ENCODE measurements at regions not wholly inside any gene's neighbourhood (a gene's known extent, or its start where the extent isn't known, plus 50 kb on each side); places are given as distances from the start of the nearest gene placed in this dataset.

DNA sequence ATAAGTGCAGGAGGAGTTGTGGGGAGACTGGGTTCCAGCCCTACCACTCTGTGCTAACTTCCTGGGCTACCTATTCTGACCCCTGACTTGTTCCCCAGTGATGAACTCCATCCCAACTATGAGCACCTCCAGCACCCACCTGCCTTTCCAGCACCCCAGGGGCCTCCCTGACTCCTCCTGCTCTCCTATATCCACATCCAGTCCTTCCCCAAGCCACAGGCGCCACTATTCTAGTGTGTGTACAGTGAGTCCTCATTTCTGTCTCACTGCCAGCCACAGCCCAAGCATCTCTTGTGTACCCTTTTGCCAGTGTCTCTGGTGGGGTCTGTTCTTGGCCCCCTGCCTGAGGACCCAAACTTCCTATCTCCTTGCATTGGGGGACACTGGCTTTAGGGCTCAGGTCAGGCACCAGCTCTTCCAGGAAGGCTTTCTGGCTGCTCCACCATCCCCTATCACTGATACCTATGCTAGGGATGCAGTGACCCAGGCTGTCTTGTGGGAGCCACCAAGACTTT is 145.2 kb downstream of the INHBB start:
- no peak overlapping the region for H3K4me2 ChIP-seq (ENCODE audit: control insufficient read depth, insufficient read depth)
- H3K9me3 ChIP-seq (replicated peaks; ENCODE audit: control insufficient read depth, insufficient read depth, low read length), result no peaks in the 10 kb centered on the region
- BruUV-seq (replicated peaks), result no TSS peak
- TF ChIP-seq MAX (IDR thresholded peaks at IDR 0.05; ENCODE audit: low read depth, low read length) (no peak), YY1 (IDR thresholded peaks at IDR 0.05; ENCODE audit: low read depth, low read length) (no peak)
- FAIRE-seq (no peak), DNase-seq (ENCODE audit: low read depth, low spot score) (no peak), ATAC-seq (no peak)
- no peak overlapping the region for H2AFZ ChIP-seq (ENCODE audit: control insufficient read depth, low read depth, low read length)
- no peaks in the 10 kb centered on the region for H4K20me1 ChIP-seq (ENCODE audit: control insufficient read depth, insufficient read depth)
- no peaks in the 10 kb centered on the region for H3K79me2 ChIP-seq (ENCODE audit: control insufficient read depth, insufficient read depth, low read length)
- POLR2A ChIA-PET, result no interaction called here
- 42% methylated on average over 1 of the region's 1 CpG for WGBS (ENCODE audit: insufficient coverage, insufficient replicate concordance, low lambda C conversion rate, missing lambda C conversion rate)
- RAD21 ChIA-PET (ENCODE audit: unreplicated experiment), result no interaction called here
- intact Hi-C loops (cut with micrococcal nuclease; ENCODE audit: unreplicated experiment), result no loop called here
- SMC1A ChIA-PET (ENCODE audit: uncharacterized antibody, unreplicated experiment), result no interaction called here
- no peaks in the 10 kb centered on the region; a peak in 3 of 4 replicates for H3K27me3 ChIP-seq (replicated peaks in 1 of 2; ENCODE audit: control insufficient read depth in 2 of 2, insufficient read depth in 2 of 2, low read length in 1 of 2)
- H3K4me3 ChIP-seq, result no peak overlapping the region
- no peaks in the 10 kb centered on the region for H3K4me1 ChIP-seq (ENCODE audit: control insufficient read depth, insufficient read depth, low read length)
- H3K36me3 ChIP-seq (ENCODE audit: control insufficient read depth in 2 of 2, insufficient read depth in 2 of 2, low read length in 1 of 2), result no peaks in the 10 kb centered on the region
- CTCF ChIA-PET, result no interaction called here
- in situ Hi-C loops (cut with MboI), result no loop called here
- no peak overlapping the region for H3K9ac ChIP-seq (ENCODE audit: control insufficient read depth, insufficient read depth, low read length)
- H3K27ac ChIP-seq (ENCODE audit: control insufficient read depth, insufficient read depth), result no peak overlapping the region

DNA sequence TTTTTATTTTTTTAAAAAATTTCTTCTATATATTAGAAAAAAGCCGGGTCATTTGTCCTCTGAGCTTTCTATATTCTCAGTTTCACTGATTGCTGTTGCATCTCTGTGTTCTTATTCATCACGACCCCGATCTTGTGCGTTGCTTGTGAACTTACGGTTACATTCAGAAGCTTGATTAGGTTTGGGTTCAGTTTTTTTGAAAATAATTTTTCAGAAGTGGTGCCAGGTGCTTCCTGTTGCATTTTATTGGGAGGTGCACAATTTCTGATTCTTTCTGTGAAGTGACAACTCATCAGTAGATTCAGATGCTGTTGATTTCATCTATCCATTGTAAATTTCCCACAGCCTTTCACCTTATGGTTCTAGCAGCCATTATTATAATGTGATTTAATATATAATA is 147.3 kb downstream of the INHBB start:
- SMC1A ChIA-PET (ENCODE audit: uncharacterized antibody, unreplicated experiment), result no interaction called here
- no TSS peak for BruUV-seq (replicated peaks)
- DNase-seq (ENCODE audit: low read depth, low spot score) (no peak), ATAC-seq (no peak), FAIRE-seq (no peak)
- H4K20me1 ChIP-seq (ENCODE audit: control insufficient read depth, insufficient read depth), result no peaks in the 10 kb centered on the region
- in situ Hi-C loops (cut with MboI), result no loop called here
- no peaks in the 10 kb centered on the region; a peak in 4 of 4 replicates for H3K27me3 ChIP-seq (replicated peaks in 1 of 2; ENCODE audit: control insufficient read depth in 2 of 2, insufficient read depth in 2 of 2, low read length in 1 of 2)
- H3K27ac ChIP-seq (ENCODE audit: control insufficient read depth, insufficient read depth), result no peak overlapping the region
- no peak overlapping the region for H2AFZ ChIP-seq (ENCODE audit: control insufficient read depth, low read depth, low read length)
- intact Hi-C loops (cut with micrococcal nuclease; ENCODE audit: unreplicated experiment), result no loop called here
- no peak overlapping the region for H3K4me2 ChIP-seq (ENCODE audit: control insufficient read depth, insufficient read depth)
- no peaks in the 10 kb centered on the region for H3K36me3 ChIP-seq (ENCODE audit: control insufficient read depth in 2 of 2, insufficient read depth in 2 of 2, low read length in 1 of 2)
- no peak overlapping the region for H3K9ac ChIP-seq (ENCODE audit: control insufficient read depth, insufficient read depth, low read length)
- 0% methylated on average over 5 of the region's 5 CpGs for WGBS (ENCODE audit: insufficient coverage, insufficient replicate concordance, low lambda C conversion rate, missing lambda C conversion rate)
- no peaks in the 10 kb centered on the region for H3K4me1 ChIP-seq (ENCODE audit: control insufficient read depth, insufficient read depth, low read length)
- no peak overlapping the region for H3K4me3 ChIP-seq
- no peaks in the 10 kb centered on the region for H3K9me3 ChIP-seq (replicated peaks; ENCODE audit: control insufficient read depth, insufficient read depth, low read length)
- CTCF ChIA-PET, result no interaction called here
- RAD21 ChIA-PET (ENCODE audit: unreplicated experiment), result no interaction called here
- no peaks in the 10 kb centered on the region for H3K79me2 ChIP-seq (ENCODE audit: control insufficient read depth, insufficient read depth, low read length)
- no peak for TF ChIP-seq ZNF622 (IDR thresholded peaks at IDR 0.05)
- TF ChIP-seq SP1 (IDR thresholded peaks at IDR 0.05; ENCODE audit: low read depth, low read length), result no peak
- no peak for TF ChIP-seq YBX1 (IDR thresholded peaks at IDR 0.05)
- TF ChIP-seq EGR1 (IDR thresholded peaks at IDR 0.05; ENCODE audit: borderline replicate concordance in 1 of 2, low read depth in 2 of 2, low read length in 2 of 2), result no peak
- no peak for TF ChIP-seq RAD51 (IDR thresholded peaks at IDR 0.05)
- no peak for TF ChIP-seq POLR2A (IDR thresholded peaks at IDR 0.05; ENCODE audit: low read depth, low read length)
- POLR2A ChIA-PET, result no interaction called here

Measured in GM12878 (cell line).